ENCODE measurements at regions not wholly inside any gene's neighbourhood (a gene's known extent, or its start where the extent isn't known, plus 50 kb on each side); places are given as distances from the start of the nearest gene placed in this dataset.

DNA sequence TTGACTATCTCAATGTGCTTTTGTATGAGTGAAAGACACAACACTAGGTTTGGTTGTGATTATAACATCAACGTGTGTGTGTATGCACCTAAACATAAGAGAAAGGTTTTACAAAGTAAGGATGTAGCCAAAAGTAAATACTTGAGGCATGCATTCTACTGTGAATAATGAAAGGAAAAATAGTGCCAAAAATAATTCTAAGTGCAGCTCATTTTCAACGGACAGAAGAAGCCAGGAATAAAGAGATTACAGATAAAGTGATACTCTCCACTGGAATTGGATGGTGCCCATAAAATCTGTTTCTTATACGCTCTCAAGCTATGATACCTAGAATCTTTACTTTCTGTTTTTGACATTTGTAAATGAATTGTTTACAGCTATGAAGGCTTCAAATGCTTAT, 135.0 kb upstream of the TMEM72 start:
- POLR2A ChIA-PET = no interaction called here
- Mint-ChIP-seq H3K27ac (no peak overlapping the region), H3K9me3 (no peaks in the 10 kb centered on the region), H3K4me3 (no peak overlapping the region), H3K27me3 (peaks cover 10 to 16% of the 10 kb centered on the region in 2 donors), H3K36me3 (no peaks in the 10 kb centered on the region), H3K4me1 (no peaks in the 10 kb centered on the region)
- H3K27me3 ChIP-seq (replicated peaks in 1 of 2; ENCODE audit: control insufficient read depth in 2 of 2, extremely low read depth in 1 of 2, insufficient read depth in 2 of 2, low read length in 1 of 2) = peaks cover 0 to 16% of the 10 kb centered on the region in 2 experiments
- H3K4me1 ChIP-seq (ENCODE audit: control insufficient read depth in 1 of 2, extremely low read depth in 1 of 2, insufficient read depth in 2 of 2, low read length in 2 of 2) = no peaks in the 10 kb centered on the region
- WGBS (ENCODE audit: insufficient coverage) = 90% methylated on average over 2 of the region's 3 CpGs
- no peaks in the 10 kb centered on the region for H3K36me3 ChIP-seq (ENCODE audit: control insufficient read depth in 2 of 2, extremely low read depth in 1 of 2, insufficient read depth in 1 of 2, low read length in 1 of 2)
- H3K9me3 ChIP-seq = no peaks in the 10 kb centered on the region
- no peak for ATAC-seq (replicated peaks in 1 of 4)
- CTCF ChIA-PET = no interaction called here
- no peak overlapping the region for H3K4me3 ChIP-seq (ENCODE audit: control insufficient read depth in 1 of 2, extremely low read depth in 1 of 2, low read length in 1 of 2)
- DNase-seq = no peak
- no peak overlapping the region for H3K27ac ChIP-seq (ENCODE audit: low read length)

DNA sequence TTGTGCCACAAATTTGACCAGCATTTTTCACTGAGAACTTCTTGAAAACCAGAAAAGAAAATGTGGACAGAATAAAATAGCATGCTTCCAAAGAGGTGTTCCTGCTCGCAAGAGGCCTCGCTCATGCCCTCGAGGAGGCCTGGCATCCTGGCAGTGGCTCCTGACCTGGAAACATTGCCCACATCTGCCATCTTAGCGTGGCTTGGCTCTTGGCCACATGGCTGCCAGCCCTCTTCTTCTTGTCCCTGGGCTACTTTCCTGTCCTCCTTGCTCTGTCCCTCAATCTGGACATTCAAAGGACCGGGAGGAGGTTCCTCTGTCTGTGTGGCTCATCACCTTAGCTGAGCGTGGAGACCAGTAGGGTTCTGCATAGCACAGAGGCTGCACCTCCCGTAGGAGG, 131.6 kb upstream of the TMEM72 start:
- WGBS (ENCODE audit: insufficient coverage) = 78% methylated on average over 6 of the region's 7 CpGs
- DNase-seq (no peak), ATAC-seq (replicated peaks in 1 of 4) (no peak)
- no peaks in the 10 kb centered on the region for H3K9me3 ChIP-seq
- ChIA-PET CTCF (no interaction called here), POLR2A (no interaction called here)
- Mint-ChIP-seq H3K4me3 (no peak overlapping the region), H3K4me1 (no peaks in the 10 kb centered on the region), H3K27ac (no peak overlapping the region), H3K9me3 (peaks cover 0 to 6% (median 0%) of the 10 kb centered on the region in 3 donors), H3K36me3 (no peaks in the 10 kb centered on the region), H3K27me3 (peaks cover 8 to 20% of the 10 kb centered on the region in 2 donors)
- no peaks in the 10 kb centered on the region for H3K36me3 ChIP-seq (ENCODE audit: control insufficient read depth in 2 of 2, extremely low read depth in 1 of 2, insufficient read depth in 1 of 2, low read length in 1 of 2)
- H3K27me3 ChIP-seq (replicated peaks in 1 of 2; ENCODE audit: control insufficient read depth in 2 of 2, extremely low read depth in 1 of 2, insufficient read depth in 2 of 2, low read length in 1 of 2) = peaks cover 0 to 16% of the 10 kb centered on the region in 2 experiments
- no peak overlapping the region for H3K27ac ChIP-seq (ENCODE audit: low read length)
- no peak overlapping the region for H3K4me3 ChIP-seq (ENCODE audit: control insufficient read depth in 1 of 2, extremely low read depth in 1 of 2, low read length in 1 of 2)
- no peaks in the 10 kb centered on the region for H3K4me1 ChIP-seq (ENCODE audit: control insufficient read depth in 1 of 2, extremely low read depth in 1 of 2, insufficient read depth in 2 of 2, low read length in 2 of 2)

DNA sequence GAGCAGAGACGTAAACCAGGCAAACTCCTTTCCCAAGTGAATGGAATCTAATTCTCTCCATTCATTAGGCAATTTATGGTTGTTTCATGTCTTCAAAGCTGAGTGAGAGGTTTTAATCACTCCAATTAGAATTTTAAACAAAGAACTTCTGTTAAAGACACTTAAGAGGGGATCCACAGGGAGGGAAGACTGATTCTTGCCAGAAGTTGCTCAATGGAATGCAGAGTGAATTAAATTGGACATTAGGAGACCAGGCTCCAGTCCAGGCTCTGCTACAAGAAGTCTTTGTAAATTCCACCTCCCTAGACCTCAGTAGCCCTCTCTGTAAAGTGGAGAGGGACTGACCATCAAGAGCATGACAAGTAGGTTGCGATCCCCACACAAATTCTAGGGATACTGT, 130.7 kb upstream of the TMEM72 start:
- no CpG with 5 or more reads among the region's 2 CpGs for WGBS (ENCODE audit: insufficient coverage)
- peaks cover 0 to 6% (median 0%) of the 10 kb centered on the region in 3 donors for H3K9me3 Mint-ChIP-seq
- Histone ChIP-seq H3K27ac (ENCODE audit: low read length) (no peak overlapping the region), H3K36me3 (ENCODE audit: control insufficient read depth in 2 of 2, extremely low read depth in 1 of 2, insufficient read depth in 1 of 2, low read length in 1 of 2) (no peaks in the 10 kb centered on the region), H3K4me3 (ENCODE audit: control insufficient read depth in 1 of 2, extremely low read depth in 1 of 2, low read length in 1 of 2) (no peak overlapping the region), H3K27me3 (replicated peaks in 1 of 2; ENCODE audit: control insufficient read depth in 2 of 2, extremely low read depth in 1 of 2, insufficient read depth in 2 of 2, low read length in 1 of 2) (peaks cover 0 to 11% of the 10 kb centered on the region in 2 experiments), H3K9me3 (no peaks in the 10 kb centered on the region), H3K4me1 (ENCODE audit: control insufficient read depth in 1 of 2, extremely low read depth in 1 of 2, insufficient read depth in 2 of 2, low read length in 2 of 2) (no peaks in the 10 kb centered on the region)
- no peak for ATAC-seq (replicated peaks in 1 of 4)
- CTCF ChIA-PET = interaction anchor here in 1 of 2 donors (0.6 kb wide), 1 partner anchor 1091 kb away, joined by 4 read pairs; no protein-coding TSS in a partner anchor
- H3K36me3 Mint-ChIP-seq = no peaks in the 10 kb centered on the region
- POLR2A ChIA-PET = no interaction called here
- no peak overlapping the region for H3K4me3 Mint-ChIP-seq
- no peak overlapping the region for H3K27ac Mint-ChIP-seq
- H3K27me3 Mint-ChIP-seq = peaks cover 8 to 21% of the 10 kb centered on the region in 2 donors
- DNase-seq = no peak
- no peaks in the 10 kb centered on the region for H3K4me1 Mint-ChIP-seq

DNA sequence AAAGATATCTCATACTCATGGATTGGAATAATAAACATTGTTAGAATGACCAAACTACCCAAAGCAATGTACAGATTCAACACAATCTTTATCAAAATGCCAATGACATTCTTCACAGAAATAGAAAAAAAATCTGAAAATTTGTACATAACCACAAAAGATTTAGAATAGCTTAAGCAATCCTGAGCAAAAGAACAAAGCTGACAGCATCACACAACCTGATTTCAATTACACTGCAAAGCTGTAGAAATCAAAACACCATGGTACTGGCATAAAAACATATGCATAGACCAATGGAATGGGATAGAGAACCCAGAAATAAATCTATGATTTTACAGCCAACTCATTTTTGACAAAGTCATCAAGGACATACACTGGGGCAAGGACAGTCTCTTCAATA, 130.0 kb upstream of the TMEM72 start:
- Histone ChIP-seq H3K27me3 (replicated peaks in 1 of 2; ENCODE audit: control insufficient read depth in 2 of 2, extremely low read depth in 1 of 2, insufficient read depth in 2 of 2, low read length in 1 of 2) (peaks cover 0 to 7% of the 10 kb centered on the region in 2 experiments), H3K4me3 (ENCODE audit: control insufficient read depth in 1 of 2, extremely low read depth in 1 of 2, low read length in 1 of 2) (no peak overlapping the region), H3K9me3 (no peaks in the 10 kb centered on the region), H3K36me3 (ENCODE audit: control insufficient read depth in 2 of 2, extremely low read depth in 1 of 2, insufficient read depth in 1 of 2, low read length in 1 of 2) (no peaks in the 10 kb centered on the region), H3K27ac (ENCODE audit: low read length) (no peak overlapping the region), H3K4me1 (ENCODE audit: control insufficient read depth in 1 of 2, extremely low read depth in 1 of 2, insufficient read depth in 2 of 2, low read length in 2 of 2) (no peaks in the 10 kb centered on the region)
- H3K36me3 Mint-ChIP-seq = no peaks in the 10 kb centered on the region
- no peak overlapping the region for H3K27ac Mint-ChIP-seq
- ChIA-PET POLR2A (no interaction called here), CTCF (interaction anchor here in 1 of 2 donors (0.6 kb wide), 1 partner anchor 1091 kb away, joined by 4 read pairs; no protein-coding TSS in a partner anchor)
- H3K27me3 Mint-ChIP-seq = peaks cover 8 to 21% of the 10 kb centered on the region in 2 donors
- H3K9me3 Mint-ChIP-seq = peaks cover 0 to 6% (median 0%) of the 10 kb centered on the region in 3 donors
- DNase-seq (no peak), ATAC-seq (replicated peaks in 1 of 4) (no peak)
- no peaks in the 10 kb centered on the region for H3K4me1 Mint-ChIP-seq
- no peak overlapping the region for H3K4me3 Mint-ChIP-seq

DNA sequence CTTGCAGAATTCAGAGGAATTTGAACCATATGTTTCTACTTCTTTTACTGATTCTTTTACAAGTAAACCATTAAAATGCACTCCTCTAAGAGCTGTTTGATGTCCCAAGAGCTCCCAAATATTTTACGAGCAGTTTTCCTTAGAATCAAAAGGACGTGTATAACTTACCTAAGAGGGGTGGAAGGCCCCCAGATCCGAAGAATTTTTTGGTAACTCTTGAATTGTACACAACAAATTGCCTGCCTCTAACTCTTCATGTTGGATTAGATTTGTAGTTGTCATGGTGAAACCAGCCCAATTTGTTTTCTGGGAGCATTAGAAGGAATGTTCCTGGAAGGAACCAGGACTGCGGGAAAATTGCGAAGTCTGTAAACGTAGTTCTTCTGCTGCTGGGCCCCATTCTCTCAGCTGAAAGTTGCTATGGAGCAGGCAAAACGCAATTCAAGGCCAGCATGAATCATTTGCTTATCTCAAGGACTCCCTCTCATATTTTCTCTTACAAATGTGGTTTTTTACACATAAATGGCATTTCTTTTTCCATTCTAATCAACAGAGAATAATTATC, 124.8 kb upstream of the TMEM72 start:
- H3K4me1 ChIP-seq (ENCODE audit: control insufficient read depth in 1 of 2, extremely low read depth in 1 of 2, insufficient read depth in 2 of 2, low read length in 2 of 2) = no peaks in the 10 kb centered on the region
- Mint-ChIP-seq H3K4me1 (no peaks in the 10 kb centered on the region), H3K9me3 (peaks cover 0 to 6% (median 0%) of the 10 kb centered on the region in 3 donors), H3K36me3 (no peaks in the 10 kb centered on the region), H3K4me3 (no peak overlapping the region), H3K27me3 (peaks cover 15 to 23% of the 10 kb centered on the region in 2 donors), H3K27ac (no peak overlapping the region)
- peaks cover 0 to 15% of the 10 kb centered on the region in 2 experiments for H3K27me3 ChIP-seq (replicated peaks in 1 of 2; ENCODE audit: control insufficient read depth in 2 of 2, extremely low read depth in 1 of 2, insufficient read depth in 2 of 2, low read length in 1 of 2)
- no peak for DNase-seq
- no peak overlapping the region for H3K4me3 ChIP-seq (ENCODE audit: control insufficient read depth in 1 of 2, extremely low read depth in 1 of 2, low read length in 1 of 2)
- ATAC-seq (replicated peaks in 1 of 4) = no peak
- no peaks in the 10 kb centered on the region for H3K9me3 ChIP-seq
- ChIA-PET CTCF (no interaction called here), POLR2A (no interaction called here)
- H3K27ac ChIP-seq (ENCODE audit: low read length) = no peak overlapping the region
- WGBS (ENCODE audit: insufficient coverage) = 73% methylated on average over 6 of the region's 7 CpGs
- H3K36me3 ChIP-seq (ENCODE audit: control insufficient read depth in 2 of 2, extremely low read depth in 1 of 2, insufficient read depth in 1 of 2, low read length in 1 of 2) = no peaks in the 10 kb centered on the region

DNA sequence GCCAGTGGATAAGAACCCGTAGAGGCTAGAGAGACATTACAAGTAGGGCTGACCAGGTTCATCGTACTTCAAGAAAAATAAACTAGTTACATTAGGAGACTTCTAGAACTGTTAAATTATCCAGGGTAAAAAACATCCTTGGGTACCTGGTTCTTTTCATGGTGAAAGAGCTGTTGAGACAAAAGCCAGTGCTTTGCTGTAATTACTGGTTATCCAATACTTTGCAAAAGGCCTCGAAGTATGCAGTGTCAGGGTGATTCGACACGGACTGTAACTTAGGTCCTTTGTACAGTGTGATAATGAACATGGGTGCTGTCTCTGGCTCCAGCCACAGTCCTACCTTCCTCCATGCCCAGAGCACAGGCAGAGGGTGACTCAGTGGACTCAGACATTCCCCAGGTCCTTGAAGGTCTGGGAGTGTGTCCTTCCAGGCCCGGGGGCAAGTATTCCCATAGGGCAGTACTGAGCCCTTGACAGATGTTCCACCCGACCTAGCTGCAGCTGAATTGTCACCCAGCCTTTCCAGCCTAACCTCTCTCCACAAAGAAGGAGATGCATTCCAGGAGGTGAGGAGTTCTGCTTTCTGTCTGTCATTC, 123.6 kb upstream of the TMEM72 start:
- ChIA-PET POLR2A (no interaction called here), CTCF (interaction anchor here in 1 of 2 donors (0.8 kb wide), 1 partner anchor 72 kb away, joined by 3 read pairs; no protein-coding TSS in a partner anchor)
- DNase-seq (no peak), ATAC-seq (replicated peaks in 1 of 4) (no peak)
- Mint-ChIP-seq H3K36me3 (no peaks in the 10 kb centered on the region), H3K9me3 (no peaks in the 10 kb centered on the region), H3K4me1 (no peaks in the 10 kb centered on the region), H3K27ac (no peak overlapping the region), H3K27me3 (peaks cover 18 to 20% of the 10 kb centered on the region in 2 donors), H3K4me3 (no peak overlapping the region)
- Histone ChIP-seq H3K36me3 (ENCODE audit: control insufficient read depth in 2 of 2, extremely low read depth in 1 of 2, insufficient read depth in 1 of 2, low read length in 1 of 2) (no peaks in the 10 kb centered on the region), H3K27ac (ENCODE audit: low read length) (no peak overlapping the region), H3K9me3 (no peaks in the 10 kb centered on the region), H3K4me1 (ENCODE audit: control insufficient read depth in 1 of 2, extremely low read depth in 1 of 2, insufficient read depth in 2 of 2, low read length in 2 of 2) (no peaks in the 10 kb centered on the region), H3K4me3 (ENCODE audit: control insufficient read depth in 1 of 2, extremely low read depth in 1 of 2, low read length in 1 of 2) (no peak overlapping the region), H3K27me3 (replicated peaks in 1 of 2; ENCODE audit: control insufficient read depth in 2 of 2, extremely low read depth in 1 of 2, insufficient read depth in 2 of 2, low read length in 1 of 2) (peaks cover 0 to 15% of the 10 kb centered on the region in 2 experiments)
- 94% methylated on average over 3 of the region's 7 CpGs for WGBS (ENCODE audit: insufficient coverage)
